GM19328 (cell line): ENCODE measurements at regions not wholly inside any gene's neighbourhood (a gene's known extent, or its start where the extent isn't known, plus 50 kb on each side); places are given as distances from the start of the nearest gene placed in this dataset.

Source experiments
- ATAC-seq: cut with Tn5 transposase; IDR thresholded peaks from one replicate; pipeline ENCODE4 v1.9.1; 2021; ENCODE audit warnings: mild to moderate bottlenecking, moderate library complexity; ENCODE audit not compliant: unreplicated experiment

- no peak for ATAC-seq
Observed at GRCh38 chr4:32321421-32321820, 1601.3 kb downstream of the PCDH7 start.

- ATAC-seq: no peak
Observed at GRCh38 chr4:32334759-32335158, 1614.6 kb downstream of the PCDH7 start.

- ATAC-seq: no peak
Observed at GRCh38 chr4:32337403-32337802, 1617.2 kb downstream of the PCDH7 start.

GRCh38 chr4:32340591-32340990 lies 1620.4 kb downstream of the PCDH7 start:
- no peak for ATAC-seq

GRCh38 chr4:32341342-32341741 lies 1621.2 kb downstream of the PCDH7 start:
- no peak for ATAC-seq

GRCh38 chr4:32342054-32342453 lies 1621.9 kb downstream of the PCDH7 start:
- ATAC-seq: no peak

GRCh38 chr4:32349026-32349425 lies 1628.9 kb downstream of the PCDH7 start:
- ATAC-seq: no peak

GRCh38 chr4:32374206-32374605 lies 1654.0 kb downstream of the PCDH7 start:
- ATAC-seq: no peak

- no peak for ATAC-seq
Observed at GRCh38 chr4:32393806-32394205, 1673.6 kb downstream of the PCDH7 start.

GRCh38 chr4:32394255-32394654 lies 1674.1 kb downstream of the PCDH7 start:
- ATAC-seq: no peak

GRCh38 chr4:32396507-32397070 lies 1676.4 kb downstream of the PCDH7 start:
- no peak for ATAC-seq

- ATAC-seq: no peak
Observed at GRCh38 chr4:32400870-32401269, 1680.7 kb downstream of the PCDH7 start.

- ATAC-seq: no peak
Observed at GRCh38 chr4:32417113-32417704, 1697.0 kb downstream of the PCDH7 start.

GRCh38 chr4:32423267-32423666 lies 1703.1 kb downstream of the PCDH7 start:
- ATAC-seq: no peak

GRCh38 chr4:32425243-32425642 lies 1705.1 kb downstream of the PCDH7 start:
- ATAC-seq: no peak

- ATAC-seq: no peak
Observed at GRCh38 chr4:32427566-32427965, 1707.4 kb downstream of the PCDH7 start.

GRCh38 chr4:32429151-32429550 lies 1709.0 kb downstream of the PCDH7 start:
- ATAC-seq: no peak

- ATAC-seq: no peak
Observed at GRCh38 chr4:32435308-32435707, 1715.1 kb downstream of the PCDH7 start.

GRCh38 chr4:32436816-32437215 lies 1716.6 kb downstream of the PCDH7 start:
- no peak for ATAC-seq

- no peak for ATAC-seq
Observed at GRCh38 chr4:32440391-32440790, 1720.2 kb downstream of the PCDH7 start.

GRCh38 chr4:32454482-32454881 lies 1734.3 kb downstream of the PCDH7 start:
- no peak for ATAC-seq

- no peak for ATAC-seq
Observed at GRCh38 chr4:32455231-32455630, 1735.1 kb downstream of the PCDH7 start.

- no peak for ATAC-seq
Observed at GRCh38 chr4:32460972-32461371, 1740.8 kb downstream of the PCDH7 start.
